DND-41 (cell line): ENCODE measurements at regions not wholly inside any gene's neighbourhood (a gene's known extent, or its start where the extent isn't known, plus 50 kb on each side); places are given as distances from the start of the nearest gene placed in this dataset.

Experiments
- CTCF ChIP-seq: IDR thresholded peaks from 2 replicates; pipeline ENCODE4 v1.5.1; 2012; ENCODE audit warnings: borderline replicate concordance, low read length, moderate library complexity, mild to moderate bottlenecking; ENCODE audit not compliant: poor library complexity, severe bottlenecking; ENCODE audit errors: extremely low read depth
- EZH2 ChIP-seq: IDR thresholded peaks from 3 replicates; pipeline ENCODE4 v1.6.1; 2012; ENCODE audit warnings: borderline replicate concordance, low read depth, mild to moderate bottlenecking, moderate library complexity, low read length, inconsistent platforms; ENCODE audit not compliant: severe bottlenecking

- TF ChIP-seq CTCF = no peak
- TF ChIP-seq EZH2 = no peak
Observed at GRCh38 chr4:59570860-59571476, 1629.2 kb upstream of the ADGRL3 start.
